Mammary epithelial cell (primary cell): ENCODE measurements at regions not wholly inside any gene's neighbourhood (a gene's known extent, or its start where the extent isn't known, plus 50 kb on each side); places are given as distances from the start of the nearest gene placed in this dataset.

ENCODE experiments used
- CTCF ChIP-seq, 2 donors: IDR thresholded peaks in 1 of 2; conservative IDR thresholded peaks in 1 of 2; 2 replicates each; pipeline ENCODE4 v1.5.1; 2011 to 2012; ENCODE audit warnings: inconsistent platforms in 2 of 2, low read length in 2 of 2, mild to moderate bottlenecking in 2 of 2, control low read depth in 1 of 2, low read depth in 1 of 2; ENCODE audit not compliant: insufficient read depth in 1 of 2; ENCODE audit errors: extremely low read depth in 1 of 2
- EZH2 ChIP-seq: IDR thresholded peaks from 2 replicates; pipeline ENCODE4 v1.6.1; 2012; ENCODE audit warnings: low read length, inconsistent platforms, borderline replicate concordance

GRCh38 chr1:106366627-106367319 is 689.7 kb upstream of the PRMT6 start:
- TF ChIP-seq CTCF (conservative IDR thresholded peaks at IDR 0.05 in 1 of 2, IDR thresholded peaks at IDR 0.05 in 1 of 2; ENCODE audit: extremely low read depth in 1 of 2, insufficient read depth in 1 of 2, low read depth in 1 of 2, low read length in 2 of 2) (no peak), EZH2 (no peak)
